Endodermal cell (in vitro differentiated cells): ENCODE measurements at regions not wholly inside any gene's neighbourhood (a gene's known extent, or its start where the extent isn't known, plus 50 kb on each side); places are given as distances from the start of the nearest gene placed in this dataset.
A peak's percentile ranks its signal among the peaks of the same experiment; 100 is the strongest.

Experiments used
- DNase-seq: peaks from one replicate; pipeline ENCODE4 v3.0.0-alpha.2; 2017
- H3K27ac ChIP-seq: 2 replicates; pipeline ENCODE4 v1.5.1; 2013; ENCODE audit warnings: mild to moderate bottlenecking, low read depth, low read length, moderate library complexity
- H3K27me3 ChIP-seq: 2 replicates; pipeline ENCODE4 v1.6.1; 2013; ENCODE audit warnings: mild to moderate bottlenecking, low read length, moderate library complexity; ENCODE audit not compliant: insufficient read depth, control insufficient read depth, poor library complexity, severe bottlenecking
- H3K36me3 ChIP-seq: 2 replicates; pipeline ENCODE4 v1.7.0; 2013; ENCODE audit warnings: mild to moderate bottlenecking, low read length, moderate library complexity; ENCODE audit not compliant: control insufficient read depth, insufficient read depth
- H3K4me1 ChIP-seq: one replicate; pipeline ENCODE4 v1.7.0; 2013; ENCODE audit warnings: low read length; ENCODE audit not compliant: control insufficient read depth, insufficient read depth
- H3K4me3 ChIP-seq: 2 replicates; pipeline ENCODE4 v1.5.1; 2013; ENCODE audit warnings: mild to moderate bottlenecking, low read length, moderate library complexity
- H3K9ac ChIP-seq: 2 replicates; pipeline ENCODE4 v1.6.1; 2013; ENCODE audit warnings: mild to moderate bottlenecking, low read length, moderate library complexity; ENCODE audit not compliant: poor library complexity, severe bottlenecking; ENCODE audit errors: extremely low read depth
- H3K9me3 ChIP-seq: 2 replicates; pipeline ENCODE4 v1.6.1; 2013; ENCODE audit warnings: mild to moderate bottlenecking, low read length, moderate library complexity; ENCODE audit not compliant: control insufficient read depth
- H3K27ac Mint-ChIP-seq: 2 replicates; pipeline ENCODE4 v1.8.0; 2020; ENCODE audit warnings: mixed read lengths
- H3K27me3 Mint-ChIP-seq: 2 replicates; pipeline ENCODE4 v1.8.0; 2021; ENCODE audit warnings: mild to moderate bottlenecking, mixed read lengths; ENCODE audit not compliant: insufficient read depth
- H3K36me3 Mint-ChIP-seq: 2 replicates; pipeline ENCODE4 v1.8.0; 2020; ENCODE audit warnings: low read depth, mixed read lengths
- H3K4me1 Mint-ChIP-seq: 2 replicates; pipeline ENCODE4 v1.8.0; 2020; ENCODE audit warnings: mixed read lengths
- H3K4me3 Mint-ChIP-seq: 2 replicates; pipeline ENCODE4 v1.8.0; 2020; ENCODE audit warnings: mild to moderate bottlenecking, moderate library complexity, mixed read lengths
- H3K9me3 Mint-ChIP-seq: 2 replicates; pipeline ENCODE4 v1.8.0; 2020; ENCODE audit warnings: mild to moderate bottlenecking, mixed read lengths
- CTCF ChIP-seq: fragments of 200-600 bp; sonication (generic); conservative IDR thresholded peaks from 2 replicates; pipeline ENCODE4 v1.5.0; 2021; ENCODE audit warnings: antibody characterized with exemption, mild to moderate bottlenecking
- WGBS, 2 experiments: methylation state at CpG; one replicate each; pipeline versions ENCODE4 v1.1.5 to v1.1.7; 2013; ENCODE audit warnings: missing lambda C conversion rate in 2 of 2, mixed read lengths in 1 of 2; ENCODE audit not compliant: insufficient coverage in 1 of 2, insufficient read length in 1 of 2; 5-methylcytosine and 5-hydroxymethylcytosine counted together

GRCh38 chr2:15750822-15751329 lies 159.2 kb downstream of the DDX1 start:
- no peak overlapping the region for H3K9ac ChIP-seq
- Mint-ChIP-seq H3K4me1 (peaks cover 3% of the 10 kb centered on the region), H3K9me3 (no peaks in the 10 kb centered on the region), H3K36me3 (no peaks in the 10 kb centered on the region), H3K27ac (no peak overlapping the region), H3K4me3 (no peak overlapping the region), H3K27me3 (peaks cover 5% of the 10 kb centered on the region)
- peak; percentile 14 for DNase-seq
- H3K27me3 ChIP-seq, result no peaks in the 10 kb centered on the region
- H3K4me3 ChIP-seq, result no peak overlapping the region
- peaks cover 9% of the 10 kb centered on the region for H3K4me1 ChIP-seq
- no peak overlapping the region for H3K27ac ChIP-seq
- TF ChIP-seq CTCF, result no peak
- H3K9me3 ChIP-seq, result no peaks in the 10 kb centered on the region
- no peaks in the 10 kb centered on the region for H3K36me3 ChIP-seq
- 80 to 87% methylated on average over 2 to 3 of the region's 3 CpGs for WGBS, 2 experiments

GRCh38 chr2:15751477-15751876 lies 159.8 kb downstream of the DDX1 start:
- Mint-ChIP-seq H3K27ac (no peak overlapping the region), H3K4me3 (no peak overlapping the region), H3K27me3 (peaks cover 2% of the 10 kb centered on the region), H3K9me3 (no peaks in the 10 kb centered on the region), H3K4me1 (peaks cover 3% of the 10 kb centered on the region), H3K36me3 (no peaks in the 10 kb centered on the region)
- no peak overlapping the region for H3K27ac ChIP-seq
- H3K9ac ChIP-seq, result no peak overlapping the region
- no peaks in the 10 kb centered on the region for H3K27me3 ChIP-seq
- peak; percentile 6 for DNase-seq
- H3K36me3 ChIP-seq, result no peaks in the 10 kb centered on the region
- TF ChIP-seq CTCF, result no peak
- 82 to 100% methylated on average over 2 of the region's 2 CpGs for WGBS, 2 experiments
- H3K9me3 ChIP-seq, result no peaks in the 10 kb centered on the region
- H3K4me1 ChIP-seq, result peaks cover 9% of the 10 kb centered on the region
- no peak overlapping the region for H3K4me3 ChIP-seq

- no peaks in the 10 kb centered on the region for H3K27me3 ChIP-seq
- Mint-ChIP-seq H3K4me3 (no peak overlapping the region), H3K27me3 (no peaks in the 10 kb centered on the region), H3K36me3 (no peaks in the 10 kb centered on the region), H3K9me3 (no peaks in the 10 kb centered on the region), H3K27ac (no peak overlapping the region), H3K4me1 (no peaks in the 10 kb centered on the region)
- no peak overlapping the region for H3K27ac ChIP-seq
- whole genome bisulfite sequencing, 2 experiments, result 89 to 100% methylated on average over 1 to 2 of the region's 2 CpGs
- peaks cover 6% of the 10 kb centered on the region for H3K4me1 ChIP-seq
- TF ChIP-seq CTCF, result no peak
- DNase-seq, result no peak
- no peaks in the 10 kb centered on the region for H3K9me3 ChIP-seq
- no peak overlapping the region for H3K4me3 ChIP-seq
- no peak overlapping the region for H3K9ac ChIP-seq
- no peaks in the 10 kb centered on the region for H3K36me3 ChIP-seq
Observed at GRCh38 chr2:15752552-15753232, 161.0 kb downstream of the DDX1 start.
